Myocyte (in vitro differentiated cells): ENCODE measurements at regions not wholly inside any gene's neighbourhood (a gene's known extent, or its start where the extent isn't known, plus 50 kb on each side); places are given as distances from the start of the nearest gene placed in this dataset.
"Not testable (repeated sequence)": the region's sequence is repeated elsewhere in the genome, so short reads cannot be mapped to it uniquely, and the experiment has no call there.

Experiments
- DNase-seq: peaks from one replicate; pipeline ENCODE4 v3.0.0-alpha.2; 2012; ENCODE audit warnings: low read depth

GRCh38 chr1:229856009-229856650, 210.9 kb upstream of the GALNT2 start:
- peak; percentile 67 for DNase-seq

DNA sequence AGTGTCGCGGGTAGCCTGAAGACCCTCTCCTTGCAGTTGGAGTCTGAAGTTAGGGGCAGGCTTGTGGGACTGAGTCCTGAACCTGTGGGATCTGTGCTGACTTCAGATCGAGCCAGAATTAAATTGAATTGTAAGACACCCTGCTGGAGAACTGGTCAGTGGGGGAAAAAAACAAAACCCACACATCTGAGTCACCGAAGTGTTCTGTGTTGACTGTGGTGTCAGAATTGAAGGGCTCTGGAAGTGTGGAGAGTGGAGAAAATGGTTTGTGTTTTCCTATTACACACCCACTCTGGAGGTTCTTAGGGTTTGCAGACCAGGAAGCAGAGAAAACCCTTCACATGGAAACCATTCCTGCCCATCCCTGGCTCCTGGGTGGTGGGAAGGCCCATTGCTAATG, 209.5 kb upstream of the GALNT2 start:
- peak; percentile 65 for DNase-seq

- DNase-seq = no peak
These were observed 208.0 kb upstream of the GALNT2 start for GRCh38 chr1:229859026-229859425.

GRCh38 chr1:229860926-229861325, 206.1 kb upstream of the GALNT2 start:
- DNase-seq = peak; percentile 85

- DNase-seq = no peak
These were observed 204.8 kb upstream of the GALNT2 start for GRCh38 chr1:229862017-229862774.

GRCh38 chr1:229863651-229864545, 203.1 kb upstream of the GALNT2 start:
- peak; percentile 90 for DNase-seq

GRCh38 chr1:229864686-229865230, 202.3 kb upstream of the GALNT2 start:
- peak; percentile 18 for DNase-seq

DNA sequence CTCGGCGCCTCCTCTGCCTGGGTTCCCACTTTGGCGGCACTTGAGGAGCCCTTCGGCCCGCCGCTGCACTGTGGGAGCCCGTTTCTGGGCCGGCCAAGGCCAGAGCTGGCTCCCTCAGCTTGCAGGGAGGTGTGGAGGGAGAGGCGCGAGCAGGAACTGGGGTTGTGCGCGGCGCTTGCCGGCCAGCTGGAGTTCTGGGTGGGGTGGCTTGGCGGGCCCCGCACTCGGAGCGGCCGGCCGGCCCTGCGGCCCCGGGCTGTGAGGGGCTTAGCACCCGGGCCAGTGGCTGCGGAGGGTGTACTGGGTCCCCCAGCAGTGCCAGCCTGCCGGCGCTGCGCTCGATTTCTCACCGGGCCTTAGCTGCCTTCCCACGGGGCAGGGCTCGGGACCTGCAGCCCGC, 201.7 kb upstream of the GALNT2 start:
- not testable (repeated sequence) for DNase-seq

- no peak for DNase-seq
These were observed 199.3 kb upstream of the GALNT2 start for GRCh38 chr1:229867726-229868125.

DNA sequence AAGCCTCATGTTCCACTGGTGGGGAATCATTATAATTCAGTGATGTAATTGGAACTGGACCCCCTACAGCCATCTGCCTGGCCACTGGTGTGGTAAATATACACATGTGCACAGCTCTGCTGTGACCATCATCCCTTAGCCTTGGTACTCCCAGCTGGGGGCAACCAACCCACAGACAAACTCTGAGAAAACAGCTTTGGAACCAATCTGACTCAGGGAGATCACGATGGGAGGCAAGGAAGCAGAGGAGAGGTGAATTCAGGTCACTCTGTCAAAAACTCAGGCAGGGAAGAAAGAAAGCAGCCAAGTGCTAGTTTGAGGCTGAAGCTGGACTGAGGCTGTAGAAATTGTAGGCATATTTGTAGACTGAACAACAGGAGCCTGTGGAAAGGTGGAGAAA, 197.8 kb upstream of the GALNT2 start:
- peak; percentile 20 for DNase-seq

- DNase-seq = no peak
These were observed 197.4 kb upstream of the GALNT2 start for GRCh38 chr1:229869687-229870086.

- no peak for DNase-seq
These were observed 196.7 kb upstream of the GALNT2 start for GRCh38 chr1:229870381-229870780.

DNA sequence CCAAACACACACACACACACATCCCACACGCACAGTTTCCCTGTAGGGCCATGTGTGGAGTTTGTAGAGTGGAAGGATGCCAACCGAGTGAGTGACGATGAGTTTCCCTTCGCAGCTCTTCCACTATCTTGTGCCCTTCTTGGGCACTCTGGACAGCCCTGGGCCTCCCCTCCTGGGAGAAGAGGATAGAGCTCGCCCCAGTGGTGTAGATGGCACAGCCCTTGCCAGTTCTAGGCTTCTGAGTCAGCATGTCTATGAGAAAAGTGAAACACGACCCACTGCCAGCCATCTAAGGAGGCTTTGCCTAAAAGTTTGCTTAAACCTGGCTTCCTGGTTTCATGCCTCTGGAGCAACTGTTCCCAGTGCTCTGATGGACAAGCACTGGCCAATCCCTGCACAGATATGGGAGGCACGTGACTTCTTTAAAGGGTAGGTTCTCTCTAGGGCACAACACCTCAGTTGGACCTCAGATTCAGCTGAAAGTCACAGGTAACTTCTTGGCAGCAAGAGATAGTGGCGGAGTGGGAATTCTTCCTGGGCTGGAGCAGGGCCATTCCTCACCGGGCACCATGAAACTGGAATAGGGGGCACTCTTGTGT, 195.9 kb upstream of the GALNT2 start:
- DNase-seq = peak; percentile 47

DNA sequence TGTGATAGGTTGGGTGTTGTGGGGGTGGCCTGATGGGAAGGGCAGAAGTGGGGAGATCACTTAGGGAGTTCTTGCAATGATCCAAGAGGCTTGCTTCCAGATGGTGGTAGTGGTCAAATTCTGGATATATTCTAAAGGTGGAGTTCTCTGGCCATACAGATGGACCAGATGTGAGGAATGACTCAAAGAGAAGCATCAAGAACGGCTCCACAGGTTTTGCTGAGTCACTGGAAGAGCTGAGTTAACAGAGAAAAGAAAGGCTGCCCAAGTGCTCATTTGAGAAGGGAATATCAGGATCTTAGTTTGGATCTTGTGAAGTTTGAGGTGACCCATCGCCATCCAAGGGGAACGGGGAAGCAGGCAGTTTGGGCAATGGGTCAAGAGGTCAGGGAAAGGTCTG, 192.9 kb upstream of the GALNT2 start:
- DNase-seq = no peak

- no peak for DNase-seq
These were observed 192.4 kb upstream of the GALNT2 start for GRCh38 chr1:229874609-229875008.

GRCh38 chr1:229875086-229875485, 192.0 kb upstream of the GALNT2 start:
- no peak for DNase-seq

- peak; percentile 54 for DNase-seq
These were observed 187.3 kb upstream of the GALNT2 start for GRCh38 chr1:229879746-229880145.

DNA sequence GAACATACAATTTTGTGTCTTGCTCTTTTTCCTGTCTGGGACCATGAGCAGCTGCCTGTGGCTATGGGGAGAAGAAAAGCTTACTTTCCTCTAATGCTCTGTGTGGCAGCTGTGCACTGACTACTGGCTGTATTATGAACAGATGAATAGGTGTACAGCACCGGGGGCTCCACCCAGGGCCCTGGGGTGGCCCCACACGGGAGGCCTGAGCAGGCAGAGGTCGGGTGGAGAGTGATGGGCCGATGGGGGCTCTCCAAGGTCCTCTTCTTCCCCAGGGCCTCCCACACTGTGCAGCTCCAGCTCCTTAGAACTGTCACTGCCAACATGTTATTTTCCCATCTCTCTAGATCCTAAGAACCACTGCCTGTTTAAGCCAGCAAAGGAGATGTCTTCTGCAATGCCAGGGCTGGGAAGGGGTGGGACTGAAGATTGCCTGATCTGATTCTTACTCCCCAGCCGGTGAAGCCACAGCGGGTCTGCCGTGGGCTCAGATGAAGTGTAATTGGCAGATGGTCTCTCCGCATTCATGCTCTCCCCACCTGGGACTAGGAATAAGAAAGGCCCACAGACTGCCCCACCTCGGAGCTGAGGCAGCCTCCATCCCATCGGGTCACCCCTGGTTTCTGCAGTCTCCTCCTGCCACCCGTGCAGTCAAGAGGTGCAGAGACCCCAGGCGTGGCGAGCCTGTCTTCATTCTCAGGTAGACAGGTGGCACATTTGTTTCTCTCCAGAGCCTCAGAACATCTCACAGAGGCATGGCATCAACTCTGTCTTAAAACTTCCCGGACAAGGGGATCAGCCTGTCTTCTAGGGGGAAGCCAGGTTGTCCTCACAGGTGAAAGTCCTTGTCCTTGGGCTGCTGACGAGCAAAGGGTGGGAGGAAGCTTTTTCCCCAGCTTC, 186.5 kb upstream of the GALNT2 start:
- DNase-seq = peak; percentile 25

GRCh38 chr1:229882621-229883020, 184.4 kb upstream of the GALNT2 start:
- no peak for DNase-seq
